Fibroblast of mammary gland (primary cell): ENCODE measurements at regions not wholly inside any gene's neighbourhood (a gene's known extent, or its start where the extent isn't known, plus 50 kb on each side); places are given as distances from the start of the nearest gene placed in this dataset.
A peak's percentile ranks its signal among the peaks of the same experiment; 100 is the strongest.

ENCODE experiments used
- DNase-seq: peaks from one replicate; pipeline ENCODE4 v3.0.0-alpha.2; 2010; ENCODE audit warnings: low read depth
- H3K4me3 ChIP-seq: 2 replicates; pipeline ENCODE4 v1.5.1; 2011; ENCODE audit warnings: low read depth, mild to moderate bottlenecking, low read length, moderate library complexity; ENCODE audit not compliant: control insufficient read depth
- CTCF ChIP-seq: conservative IDR thresholded peaks from 2 replicates; pipeline ENCODE4 v1.5.1; 2011; ENCODE audit warnings: low read depth, low read length, inconsistent platforms; ENCODE audit not compliant: control insufficient read depth, insufficient read depth

- H3K4me3 ChIP-seq = no peak overlapping the region
- no peak for DNase-seq
- TF ChIP-seq CTCF = no peak
These were observed 174.7 kb upstream of the PLEKHG7 start for GRCh38 chr12:92528097-92528496.

GRCh38 chr12:92524489-92524888 lies 178.3 kb upstream of the PLEKHG7 start:
- DNase-seq = no peak
- H3K4me3 ChIP-seq = no peak overlapping the region
- TF ChIP-seq CTCF = no peak

- TF ChIP-seq CTCF = no peak
- no peak overlapping the region for H3K4me3 ChIP-seq
- no peak for DNase-seq
These were observed 182.3 kb upstream of the PLEKHG7 start for GRCh38 chr12:92520511-92520910.

- H3K4me3 ChIP-seq = no peak overlapping the region
- DNase-seq = no peak
These were observed 183.5 kb upstream of the PLEKHG7 start for GRCh38 chr12:92519284-92519683.

GRCh38 chr12:92518071-92518470 lies 184.7 kb upstream of the PLEKHG7 start:
- DNase-seq = no peak
- H3K4me3 ChIP-seq = no peak overlapping the region
- no peak for TF ChIP-seq CTCF

More at GRCh38 chr12:92519284-92519683, 183.5 kb upstream of the PLEKHG7 start:
- no peak for TF ChIP-seq CTCF

- no peak overlapping the region for H3K4me3 ChIP-seq
- no peak for TF ChIP-seq CTCF
- DNase-seq = peak; percentile 24
These were observed 186.6 kb upstream of the PLEKHG7 start for GRCh38 chr12:92516277-92516600.

GRCh38 chr12:92513231-92513730 lies 189.5 kb upstream of the PLEKHG7 start:
- peak; percentile 24 for DNase-seq
- H3K4me3 ChIP-seq = no peak overlapping the region
- no peak for TF ChIP-seq CTCF
